GM12878 (cell line): ENCODE measurements at regions not wholly inside any gene's neighbourhood (a gene's known extent, or its start where the extent isn't known, plus 50 kb on each side); places are given as distances from the start of the nearest gene placed in this dataset.

Experiments used
- KDM1A ChIP-seq: fragments of 200-600 bp; sonication (generic); IDR thresholded peaks from 2 replicates; pipeline ENCODE4 v1.6.1; 2016; ENCODE audit warnings: borderline replicate concordance
- NFIC ChIP-seq: IDR thresholded peaks from 2 replicates; pipeline ENCODE4 v1.6.1; 2012; ENCODE audit warnings: low read depth, mild to moderate bottlenecking, inconsistent platforms, low read length, moderate library complexity
- SP1 ChIP-seq: IDR thresholded peaks from one replicate; pipeline ENCODE4 v1.6.1; 2011; ENCODE audit warnings: low read depth, low read length
- TF ChIP-seq, protein P1 (sequence below): fragments of 150-350 bp; IDR thresholded peaks from 2 replicates; pipeline ENCODE4 v1.6.1; 2014; ENCODE audit warnings: mild to moderate bottlenecking, low read depth, low read length
- TF ChIP-seq, protein P2 (sequence below): fragments of 450-650 bp; IDR thresholded peaks from 2 replicates; pipeline ENCODE4 v1.6.1; 2016; ENCODE audit warnings: mild to moderate bottlenecking, moderate library complexity, borderline replicate concordance

DNA sequence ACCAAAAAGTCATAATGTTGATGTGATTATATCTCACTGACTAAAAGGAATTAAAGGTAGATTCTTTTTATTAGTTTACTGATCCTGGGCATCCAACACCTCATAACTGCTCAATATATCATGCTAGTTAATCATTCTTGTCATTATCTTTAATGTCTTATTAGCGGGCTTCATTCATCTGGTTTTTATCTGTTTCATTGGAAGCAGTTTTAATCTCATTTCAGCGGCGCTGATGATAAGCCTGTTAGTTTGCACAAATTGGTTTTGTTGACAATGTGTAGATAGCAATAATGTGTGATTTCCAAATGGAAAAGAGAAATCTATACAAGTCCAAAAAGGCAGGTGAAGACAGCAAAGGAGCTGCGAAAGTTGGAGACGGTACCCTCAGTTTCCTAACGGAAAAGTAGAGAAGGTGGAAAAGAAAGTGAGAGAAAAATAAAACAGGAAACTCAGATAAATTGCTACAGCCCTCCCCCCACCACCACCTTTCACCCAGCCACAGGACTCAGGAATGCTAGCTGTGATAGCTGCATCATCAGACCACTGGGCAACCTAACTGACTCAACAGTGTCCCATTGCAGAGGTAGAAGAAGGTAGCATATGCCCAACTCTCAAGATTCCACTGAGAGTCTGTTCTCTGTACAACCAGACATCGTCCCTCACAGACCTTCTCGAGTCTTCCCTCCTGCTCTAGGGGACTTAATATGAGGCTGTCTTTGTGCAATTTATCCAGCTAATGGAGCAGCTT, 241.7 kb upstream of the CAMK1G start (continued):
- TF ChIP-seq, protein P1, sequence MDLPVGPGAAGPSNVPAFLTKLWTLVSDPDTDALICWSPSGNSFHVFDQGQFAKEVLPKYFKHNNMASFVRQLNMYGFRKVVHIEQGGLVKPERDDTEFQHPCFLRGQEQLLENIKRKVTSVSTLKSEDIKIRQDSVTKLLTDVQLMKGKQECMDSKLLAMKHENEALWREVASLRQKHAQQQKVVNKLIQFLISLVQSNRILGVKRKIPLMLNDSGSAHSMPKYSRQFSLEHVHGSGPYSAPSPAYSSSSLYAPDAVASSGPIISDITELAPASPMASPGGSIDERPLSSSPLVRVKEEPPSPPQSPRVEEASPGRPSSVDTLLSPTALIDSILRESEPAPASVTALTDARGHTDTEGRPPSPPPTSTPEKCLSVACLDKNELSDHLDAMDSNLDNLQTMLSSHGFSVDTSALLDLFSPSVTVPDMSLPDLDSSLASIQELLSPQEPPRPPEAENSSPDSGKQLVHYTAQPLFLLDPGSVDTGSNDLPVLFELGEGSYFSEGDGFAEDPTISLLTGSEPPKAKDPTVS: no peak
- TF ChIP-seq KDM1A: no peak
- TF ChIP-seq, protein P2, sequence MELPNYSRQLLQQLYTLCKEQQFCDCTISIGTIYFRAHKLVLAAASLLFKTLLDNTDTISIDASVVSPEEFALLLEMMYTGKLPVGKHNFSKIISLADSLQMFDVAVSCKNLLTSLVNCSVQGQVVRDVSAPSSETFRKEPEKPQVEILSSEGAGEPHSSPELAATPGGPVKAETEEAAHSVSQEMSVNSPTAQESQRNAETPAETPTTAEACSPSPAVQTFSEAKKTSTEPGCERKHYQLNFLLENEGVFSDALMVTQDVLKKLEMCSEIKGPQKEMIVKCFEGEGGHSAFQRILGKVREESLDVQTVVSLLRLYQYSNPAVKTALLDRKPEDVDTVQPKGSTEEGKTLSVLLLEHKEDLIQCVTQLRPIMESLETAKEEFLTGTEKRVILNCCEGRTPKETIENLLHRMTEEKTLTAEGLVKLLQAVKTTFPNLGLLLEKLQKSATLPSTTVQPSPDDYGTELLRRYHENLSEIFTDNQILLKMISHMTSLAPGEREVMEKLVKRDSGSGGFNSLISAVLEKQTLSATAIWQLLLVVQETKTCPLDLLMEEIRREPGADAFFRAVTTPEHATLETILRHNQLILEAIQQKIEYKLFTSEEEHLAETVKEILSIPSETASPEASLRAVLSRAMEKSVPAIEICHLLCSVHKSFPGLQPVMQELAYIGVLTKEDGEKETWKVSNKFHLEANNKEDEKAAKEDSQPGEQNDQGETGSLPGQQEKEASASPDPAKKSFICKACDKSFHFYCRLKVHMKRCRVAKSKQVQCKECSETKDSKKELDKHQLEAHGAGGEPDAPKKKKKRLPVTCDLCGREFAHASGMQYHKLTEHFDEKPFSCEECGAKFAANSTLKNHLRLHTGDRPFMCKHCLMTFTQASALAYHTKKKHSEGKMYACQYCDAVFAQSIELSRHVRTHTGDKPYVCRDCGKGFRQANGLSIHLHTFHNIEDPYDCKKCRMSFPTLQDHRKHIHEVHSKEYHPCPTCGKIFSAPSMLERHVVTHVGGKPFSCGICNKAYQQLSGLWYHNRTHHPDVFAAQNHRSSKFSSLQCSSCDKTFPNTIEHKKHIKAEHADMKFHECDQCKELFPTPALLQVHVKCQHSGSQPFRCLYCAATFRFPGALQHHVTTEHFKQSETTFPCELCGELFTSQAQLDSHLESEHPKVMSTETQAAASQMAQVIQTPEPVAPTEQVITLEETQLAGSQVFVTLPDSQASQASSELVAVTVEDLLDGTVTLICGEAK: no peak
- TF ChIP-seq NFIC: no peak
- no peak for TF ChIP-seq SP1
